HG02852 (cell line): ENCODE measurements at regions not wholly inside any gene's neighbourhood (a gene's known extent, or its start where the extent isn't known, plus 50 kb on each side); places are given as distances from the start of the nearest gene placed in this dataset.
"Not testable (repeated sequence)": the region's sequence is repeated elsewhere in the genome, so short reads cannot be mapped to it uniquely, and the experiment has no call there.

Source experiments
- ATAC-seq: cut with Tn5 transposase; IDR thresholded peaks from one replicate; pipeline ENCODE4 v1.9.1; 2021; ENCODE audit warnings: mild to moderate bottlenecking, moderate library complexity; ENCODE audit not compliant: unreplicated experiment

GRCh38 chr2:184993746-184994145, 395.4 kb downstream of the ZNF804A start:
- ATAC-seq: no peak

GRCh38 chr2:185006481-185006880, 408.2 kb downstream of the ZNF804A start:
- ATAC-seq: no peak

GRCh38 chr2:185012643-185013042, 414.3 kb downstream of the ZNF804A start:
- no peak for ATAC-seq

GRCh38 chr2:185014076-185014475, 415.7 kb downstream of the ZNF804A start:
- no peak for ATAC-seq

GRCh38 chr2:185025891-185026290, 427.6 kb downstream of the ZNF804A start:
- not testable (repeated sequence) for ATAC-seq

GRCh38 chr2:185035906-185036305, 437.6 kb downstream of the ZNF804A start:
- ATAC-seq: no peak

- ATAC-seq: no peak
These were observed 446.1 kb downstream of the ZNF804A start for GRCh38 chr2:185044323-185044874.

GRCh38 chr2:185050804-185051203, 452.5 kb downstream of the ZNF804A start:
- ATAC-seq: no peak

- no peak for ATAC-seq
These were observed 465.4 kb downstream of the ZNF804A start for GRCh38 chr2:185063761-185064160.

- ATAC-seq: no peak
These were observed 467.8 kb downstream of the ZNF804A start for GRCh38 chr2:185066128-185066527.

- ATAC-seq: no peak
These were observed 470.8 kb downstream of the ZNF804A start for GRCh38 chr2:185069107-185069506.

- ATAC-seq: no peak
These were observed 475.8 kb downstream of the ZNF804A start for GRCh38 chr2:185074156-185074555.

GRCh38 chr2:185082749-185083148, 484.4 kb downstream of the ZNF804A start:
- ATAC-seq: no peak

- no peak for ATAC-seq
These were observed 510.3 kb downstream of the ZNF804A start for GRCh38 chr2:185108588-185108987.

GRCh38 chr2:185127412-185127811, 529.1 kb downstream of the ZNF804A start:
- ATAC-seq: no peak

- ATAC-seq: no peak
These were observed 530.0 kb downstream of the ZNF804A start for GRCh38 chr2:185128346-185128745.

GRCh38 chr2:185128996-185129395, 530.7 kb downstream of the ZNF804A start:
- no peak for ATAC-seq

- ATAC-seq: no peak
These were observed 532.4 kb downstream of the ZNF804A start for GRCh38 chr2:185130685-185131084.

- ATAC-seq: no peak
These were observed 534.2 kb downstream of the ZNF804A start for GRCh38 chr2:185132501-185133041.

- ATAC-seq: no peak
These were observed 539.4 kb downstream of the ZNF804A start for GRCh38 chr2:185137700-185138099.

- no peak for ATAC-seq
These were observed 544.3 kb downstream of the ZNF804A start for GRCh38 chr2:185142677-185143076.

- ATAC-seq: no peak
These were observed 546.0 kb downstream of the ZNF804A start for GRCh38 chr2:185144159-185144919.
